ENCODE measurements at regions not wholly inside any gene's neighbourhood (a gene's known extent, or its start where the extent isn't known, plus 50 kb on each side); places are given as distances from the start of the nearest gene placed in this dataset.

GRCh38 chr3:195012571-195012970 lies 258.4 kb downstream of the XXYLT1 start:
- DNase-seq (ENCODE audit: low spot score), result no peak

- no peak for DNase-seq (ENCODE audit: low spot score)
Measured at GRCh38 chr3:195013411-195014361, 257.3 kb downstream of the XXYLT1 start.

GRCh38 chr3:195015021-195015420 lies 255.9 kb downstream of the XXYLT1 start:
- no peak for DNase-seq (ENCODE audit: low spot score)

GRCh38 chr3:195017151-195017550 lies 253.8 kb downstream of the XXYLT1 start:
- DNase-seq (ENCODE audit: low spot score), result no peak
